ENCODE measurements at regions not wholly inside any gene's neighbourhood (a gene's known extent, or its start where the extent isn't known, plus 50 kb on each side); places are given as distances from the start of the nearest gene placed in this dataset.
A peak's percentile ranks its signal among the peaks of the same experiment; 100 is the strongest.

GRCh38 chr11:33635161-33635560, 65.5 kb downstream of the C11orf91 start:
- peaks cover 0 to 9% (median 0%) of the 10 kb centered on the region in 12 donors for H3K4me1 ChIP-seq
- ATAC-seq (peak in 3 of 4 donors; percentile 39 to 84 (median 51)), DNase-seq (peak in 4 of 5 donors; percentile 28 to 67 (median 53))
- no peak overlapping the region for H3K27ac ChIP-seq
- no peak overlapping the region for H3K4me3 ChIP-seq
- whole genome bisulfite sequencing, 4 donors: 46 to 73% (median 57%) methylated on average over 5 of the region's 5 CpGs
- no peaks in the 10 kb centered on the region for H3K27me3 ChIP-seq
- intact Hi-C loops (cut with DNase I): no loop called here
- H3K9me3 ChIP-seq: peaks cover 0 to 13% (median 0%) of the 10 kb centered on the region in 12 donors
- no peaks in the 10 kb centered on the region for H3K36me3 ChIP-seq
- TF ChIP-seq CTCF (IDR thresholded peaks at IDR 0.05): no peak
- TF ChIP-seq POLR2A (IDR thresholded peaks at IDR 0.05): no peak

- ATAC-seq (no peak), DNase-seq (no peak)
- Histone ChIP-seq H3K27me3 (no peaks in the 10 kb centered on the region), H3K36me3 (no peaks in the 10 kb centered on the region), H3K4me1 (peaks cover 0 to 9% (median 0%) of the 10 kb centered on the region in 12 donors), H3K4me3 (no peak overlapping the region), H3K9me3 (peaks cover 0 to 13% (median 0%) of the 10 kb centered on the region in 12 donors), H3K27ac (no peak overlapping the region)
- intact Hi-C loops (cut with DNase I): no loop called here
- TF ChIP-seq POLR2A (IDR thresholded peaks at IDR 0.05) (no peak), CTCF (IDR thresholded peaks at IDR 0.05) (no peak)
- WGBS, 4 donors: 87 to 89% (median 88%) methylated on average over 4 to 7 of the region's 7 CpGs
Measured at GRCh38 chr11:33634291-33634834, 66.3 kb downstream of the C11orf91 start.

- ATAC-seq: no peak
- WGBS, 4 donors: 85 to 92% (median 90%) methylated on average over 15 of the region's 15 CpGs
- DNase-seq: no peak
Measured at GRCh38 chr11:33633251-33634003, 67.2 kb downstream of the C11orf91 start.

More at GRCh38 chr11:33633251-33634003, 67.2 kb downstream of the C11orf91 start:
- intact Hi-C loops (cut with DNase I): no loop called here
- peaks cover 0 to 9% (median 0%) of the 10 kb centered on the region in 12 donors for H3K4me1 ChIP-seq
- no peak overlapping the region for H3K27ac ChIP-seq
- H3K4me3 ChIP-seq: no peak overlapping the region
- no peak for TF ChIP-seq CTCF (IDR thresholded peaks at IDR 0.05)
- TF ChIP-seq POLR2A (IDR thresholded peaks at IDR 0.05): no peak
- H3K9me3 ChIP-seq: peaks cover 0 to 7% (median 0%) of the 10 kb centered on the region in 12 donors
- H3K36me3 ChIP-seq: no peaks in the 10 kb centered on the region
- no peaks in the 10 kb centered on the region for H3K27me3 ChIP-seq

All from heart left ventricle (tissue), 16 donors.